WTC11 (cell line): ENCODE measurements at regions not wholly inside any gene's neighbourhood (a gene's known extent, or its start where the extent isn't known, plus 50 kb on each side); places are given as distances from the start of the nearest gene placed in this dataset.

Experiments used
- ATAC-seq: fragments of 200-7000 bp; cut with Tn5 transposase; 2 replicates; pipeline ENCODE4 v1.10.0; 2021; ENCODE audit warnings: mild to moderate bottlenecking, moderate library complexity
- CTCF ChIA-PET: fragments of 300-600 bp; sonication (Branson Sonifier 250); formaldehyde crosslinking; loops from one replicate; lab custom pipeline; 2021; ENCODE audit warnings: antibody characterized with exemption; lab: Charles Lee
- POLR2A ChIA-PET: fragments of 350-600 bp; sonication (Branson Sonifier 250); formaldehyde crosslinking; loops from one replicate; lab custom pipeline; 2021; ENCODE audit warnings: antibody characterized with exemption; lab: Charles Lee
- DNase-seq: peaks from one replicate; pipeline ENCODE4 v3.0.0; 2021; ENCODE audit warnings: low spot score
- H3K27ac Mint-ChIP-seq: 2 replicates; pipeline ENCODE4 v1.8.0; 2021; ENCODE audit warnings: mixed read lengths
- H3K27me3 Mint-ChIP-seq: 2 replicates; pipeline ENCODE4 v1.8.0; 2021; ENCODE audit warnings: low read depth, mild to moderate bottlenecking, moderate library complexity, mixed read lengths
- H3K36me3 Mint-ChIP-seq: 2 replicates; pipeline ENCODE4 v1.8.0; 2021; ENCODE audit warnings: mixed read lengths
- H3K4me1 Mint-ChIP-seq: 2 replicates; pipeline ENCODE4 v1.8.0; 2022; ENCODE audit warnings: mixed read lengths
- H3K4me3 Mint-ChIP-seq: 2 replicates; pipeline ENCODE4 v1.8.0; 2021; ENCODE audit warnings: mild to moderate bottlenecking, moderate library complexity, mixed read lengths
- H3K9me3 Mint-ChIP-seq: 2 replicates; pipeline ENCODE4 v1.8.0; 2021; ENCODE audit warnings: mixed read lengths
- CREB1 ChIP-seq: sonication (generic); formaldehyde crosslinking; IDR thresholded peaks from 2 replicates; pipeline ENCODE4 v1.8.0; 2023; ENCODE audit warnings: mild to moderate bottlenecking, missing genetic modification reagents
- FOXJ3 ChIP-seq: sonication (generic); formaldehyde crosslinking; IDR thresholded peaks from 2 replicates; pipeline ENCODE4 v1.9.0; 2021; ENCODE audit warnings: missing genetic modification reagents, mild to moderate bottlenecking, borderline replicate concordance
- MYBL2 ChIP-seq: sonication (generic); formaldehyde crosslinking; IDR thresholded peaks from 2 replicates; pipeline ENCODE4 v1.8.1; 2023; ENCODE audit warnings: mild to moderate bottlenecking, moderate library complexity, missing genetic modification reagents
- NFYB ChIP-seq: sonication (generic); formaldehyde crosslinking; conservative IDR thresholded peaks from 2 replicates; pipeline ENCODE4 v1.8.0; 2022; ENCODE audit warnings: low read depth, missing genetic modification reagents
- PRRX2 ChIP-seq: fragments of 250-450 bp; sonication (Bioruptor Pico); IDR thresholded peaks from 2 replicates; pipeline ENCODE4 v1.8.0; 2021; ENCODE audit warnings: mild to moderate bottlenecking
- SMAD3 ChIP-seq: sonication (generic); formaldehyde crosslinking; IDR thresholded peaks from 2 replicates; pipeline ENCODE4 v1.8.0; 2022; ENCODE audit warnings: missing genetic modification reagents, mild to moderate bottlenecking, borderline replicate concordance
- TCF7 ChIP-seq: sonication (generic); formaldehyde crosslinking; IDR thresholded peaks from 2 replicates; pipeline ENCODE4 v1.8.0; 2022; ENCODE audit warnings: mild to moderate bottlenecking, low read depth, missing genetic modification reagents, moderate library complexity
- TP53 ChIP-seq: sonication (generic); formaldehyde crosslinking; IDR thresholded peaks from 2 replicates; pipeline ENCODE4 v1.8.1; 2023; ENCODE audit warnings: mild to moderate bottlenecking, missing genetic modification reagents
- ZBTB43 ChIP-seq: sonication (generic); formaldehyde crosslinking; IDR thresholded peaks from 2 replicates; pipeline ENCODE4 v1.8.1; 2023; ENCODE audit warnings: mild to moderate bottlenecking, missing genetic modification reagents
- ZNF219 ChIP-seq: sonication (generic); formaldehyde crosslinking; IDR thresholded peaks from 2 replicates; pipeline ENCODE4 v1.8.0; 2023; ENCODE audit warnings: missing genetic modification reagents, mild to moderate bottlenecking, borderline replicate concordance
- ZNF232 ChIP-seq: sonication (generic); formaldehyde crosslinking; IDR thresholded peaks from 2 replicates; pipeline ENCODE4 v1.8.0; 2022; ENCODE audit warnings: mild to moderate bottlenecking, missing genetic modification reagents
- ZNF281 ChIP-seq: sonication (generic); formaldehyde crosslinking; IDR thresholded peaks from 2 replicates; pipeline ENCODE4 v1.8.0; 2023; ENCODE audit warnings: mild to moderate bottlenecking, missing genetic modification reagents
- ZNF317 ChIP-seq: sonication (generic); formaldehyde crosslinking; IDR thresholded peaks from 2 replicates; pipeline ENCODE4 v1.8.1; 2023; ENCODE audit warnings: low read depth, mild to moderate bottlenecking, moderate library complexity, missing genetic modification reagents, borderline replicate concordance
- ZNF396 ChIP-seq: fragments of 250-450 bp; sonication (Bioruptor Pico); IDR thresholded peaks from 2 replicates; pipeline ENCODE4 v1.8.0; 2021; ENCODE audit warnings: mild to moderate bottlenecking, moderate library complexity, borderline replicate concordance
- ZNF423 ChIP-seq: fragments of 250-450 bp; sonication (Bioruptor Pico); IDR thresholded peaks from 2 replicates; pipeline ENCODE4 v2.1.2; 2022; ENCODE audit warnings: mild to moderate bottlenecking, moderate library complexity
- ZSCAN18 ChIP-seq: fragments of 250-450 bp; sonication (Bioruptor Pico); IDR thresholded peaks from 2 replicates; pipeline ENCODE4 v2.1.2; 2022; ENCODE audit warnings: mild to moderate bottlenecking, moderate library complexity
- TF ChIP-seq, protein P1 (sequence below): sonication (generic); formaldehyde crosslinking; IDR thresholded peaks from 2 replicates; pipeline ENCODE4 v1.8.1; 2023; ENCODE audit warnings: mild to moderate bottlenecking, missing genetic modification reagents, borderline replicate concordance
- TF ChIP-seq, protein P2 (sequence below): sonication (generic); formaldehyde crosslinking; IDR thresholded peaks from 2 replicates; pipeline ENCODE4 v1.8.1; 2022; ENCODE audit warnings: mild to moderate bottlenecking, moderate library complexity, missing genetic modification reagents
- TF ChIP-seq, protein P3 (sequence below): fragments of 250-450 bp; sonication (Bioruptor Pico); IDR thresholded peaks from 2 replicates; pipeline ENCODE4 v1.9.0; 2021; ENCODE audit warnings: mild to moderate bottlenecking

DNA sequence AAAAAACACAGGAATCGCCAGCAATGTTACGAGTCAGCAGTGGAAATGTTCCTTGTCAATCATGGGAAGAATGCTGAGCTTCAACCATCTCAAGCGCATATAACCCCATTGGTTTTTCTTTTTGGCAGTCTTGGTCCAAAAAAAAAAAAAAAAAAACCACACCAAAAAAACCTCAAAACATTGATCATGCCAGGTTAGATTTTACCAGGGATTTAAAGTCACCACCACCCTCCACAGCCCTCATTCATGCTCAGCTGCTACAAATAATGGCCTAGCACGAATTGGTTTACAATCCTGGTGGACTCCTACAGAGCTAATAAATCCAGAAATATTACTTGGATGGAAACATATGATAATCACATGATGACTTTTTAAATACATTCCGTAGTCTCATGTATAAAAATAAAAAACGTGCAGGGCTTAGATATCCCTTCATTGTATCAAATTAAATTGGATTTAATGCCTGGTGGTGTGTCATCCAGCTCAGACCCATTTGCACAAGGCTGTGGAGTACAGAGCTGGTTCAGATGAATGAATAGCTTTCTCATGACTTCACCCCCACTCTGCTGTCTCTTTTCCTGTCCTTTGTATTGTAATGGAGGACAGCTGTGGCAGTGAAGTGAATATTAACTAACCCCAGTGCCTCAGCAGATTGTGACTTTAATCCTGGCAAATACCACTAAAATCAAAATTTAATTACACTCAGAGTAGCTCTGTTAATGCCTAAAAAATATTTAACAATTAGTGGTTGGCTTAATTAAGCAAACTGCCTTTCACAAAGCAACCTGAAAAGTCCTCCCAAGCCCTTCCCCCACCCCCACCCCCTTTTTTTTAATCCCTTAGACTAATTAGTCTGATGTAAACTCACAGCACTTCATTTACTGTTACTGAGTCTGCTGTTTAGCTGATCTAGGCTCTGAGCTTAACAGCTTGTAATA is 626.5 kb upstream of the ZNF608 start:
- peak overlapping the region; percentile 83 for H3K27ac Mint-ChIP-seq
- H3K4me3 Mint-ChIP-seq: peak overlapping the region; percentile 5
- CTCF ChIA-PET: interaction anchor here (0.6 to 1.6 kb wide), 4 partner anchors 9 to 640 kb away, joined by 3 read pairs; no protein-coding TSS in a partner anchor
- ATAC-seq (peak; percentile 93), DNase-seq (no peak)
- POLR2A ChIA-PET: interaction anchor here (0.7 to 1.1 kb wide), 3 partner anchors 22 to 1200 kb away, joined by 3 to 5 read pairs (median 4); no protein-coding TSS in a partner anchor
- H3K36me3 Mint-ChIP-seq: peaks cover 6% of the 10 kb centered on the region
- H3K4me1 Mint-ChIP-seq: peaks cover 71% of the 10 kb centered on the region
- H3K9me3 Mint-ChIP-seq: peaks cover 7% of the 10 kb centered on the region
- TF ChIP-seq PRRX2 (CRISPR knock-in tag) (no peak), FOXJ3 (CRISPR knock-in tag) (no peak), TCF7 (CRISPR knock-in tag) (no peak), ZNF281 (CRISPR knock-in tag) (0 out of 2 replicates have a peak, but pooled peaks have one; percentile 32), CREB1 (CRISPR knock-in tag) (no peak), ZNF396 (CRISPR knock-in tag) (no peak), ZNF423 (CRISPR knock-in tag) (no peak)
- TF ChIP-seq, protein P1, sequence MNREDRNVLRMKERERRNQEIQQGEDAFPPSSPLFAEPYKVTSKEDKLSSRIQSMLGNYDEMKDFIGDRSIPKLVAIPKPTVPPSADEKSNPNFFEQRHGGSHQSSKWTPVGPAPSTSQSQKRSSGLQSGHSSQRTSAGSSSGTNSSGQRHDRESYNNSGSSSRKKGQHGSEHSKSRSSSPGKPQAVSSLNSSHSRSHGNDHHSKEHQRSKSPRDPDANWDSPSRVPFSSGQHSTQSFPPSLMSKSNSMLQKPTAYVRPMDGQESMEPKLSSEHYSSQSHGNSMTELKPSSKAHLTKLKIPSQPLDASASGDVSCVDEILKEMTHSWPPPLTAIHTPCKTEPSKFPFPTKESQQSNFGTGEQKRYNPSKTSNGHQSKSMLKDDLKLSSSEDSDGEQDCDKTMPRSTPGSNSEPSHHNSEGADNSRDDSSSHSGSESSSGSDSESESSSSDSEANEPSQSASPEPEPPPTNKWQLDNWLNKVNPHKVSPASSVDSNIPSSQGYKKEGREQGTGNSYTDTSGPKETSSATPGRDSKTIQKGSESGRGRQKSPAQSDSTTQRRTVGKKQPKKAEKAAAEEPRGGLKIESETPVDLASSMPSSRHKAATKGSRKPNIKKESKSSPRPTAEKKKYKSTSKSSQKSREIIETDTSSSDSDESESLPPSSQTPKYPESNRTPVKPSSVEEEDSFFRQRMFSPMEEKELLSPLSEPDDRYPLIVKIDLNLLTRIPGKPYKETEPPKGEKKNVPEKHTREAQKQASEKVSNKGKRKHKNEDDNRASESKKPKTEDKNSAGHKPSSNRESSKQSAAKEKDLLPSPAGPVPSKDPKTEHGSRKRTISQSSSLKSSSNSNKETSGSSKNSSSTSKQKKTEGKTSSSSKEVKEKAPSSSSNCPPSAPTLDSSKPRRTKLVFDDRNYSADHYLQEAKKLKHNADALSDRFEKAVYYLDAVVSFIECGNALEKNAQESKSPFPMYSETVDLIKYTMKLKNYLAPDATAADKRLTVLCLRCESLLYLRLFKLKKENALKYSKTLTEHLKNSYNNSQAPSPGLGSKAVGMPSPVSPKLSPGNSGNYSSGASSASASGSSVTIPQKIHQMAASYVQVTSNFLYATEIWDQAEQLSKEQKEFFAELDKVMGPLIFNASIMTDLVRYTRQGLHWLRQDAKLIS (CRISPR knock-in tag): 0 out of 2 replicates have a peak, but pooled peaks have one; percentile 50
- no peaks in the 10 kb centered on the region for H3K27me3 Mint-ChIP-seq

- Mint-ChIP-seq H3K36me3 (no peaks in the 10 kb centered on the region), H3K9me3 (no peaks in the 10 kb centered on the region; the same call in 1 of the 2 replicates), H3K4me1 (peaks cover 64% of the 10 kb centered on the region), H3K27me3 (no peaks in the 10 kb centered on the region), H3K27ac (no peak overlapping the region), H3K4me3 (no peak overlapping the region)
- no peak for DNase-seq
- ChIA-PET CTCF (no interaction called here), POLR2A (no interaction called here)
- TF ChIP-seq ZNF317 (no peak), NFYB (CRISPR knock-in tag) (no peak), MYBL2 (CRISPR knock-in tag) (no peak), ZNF219 (CRISPR knock-in tag) (no peak), ZSCAN18 (CRISPR knock-in tag) (no peak), TP53 (CRISPR knock-in tag) (no peak), ZNF423 (CRISPR knock-in tag) (no peak), ZBTB43 (CRISPR knock-in tag) (no peak), SMAD3 (CRISPR knock-in tag) (no peak), ZNF232 (no peak)
- TF ChIP-seq, protein P2, sequence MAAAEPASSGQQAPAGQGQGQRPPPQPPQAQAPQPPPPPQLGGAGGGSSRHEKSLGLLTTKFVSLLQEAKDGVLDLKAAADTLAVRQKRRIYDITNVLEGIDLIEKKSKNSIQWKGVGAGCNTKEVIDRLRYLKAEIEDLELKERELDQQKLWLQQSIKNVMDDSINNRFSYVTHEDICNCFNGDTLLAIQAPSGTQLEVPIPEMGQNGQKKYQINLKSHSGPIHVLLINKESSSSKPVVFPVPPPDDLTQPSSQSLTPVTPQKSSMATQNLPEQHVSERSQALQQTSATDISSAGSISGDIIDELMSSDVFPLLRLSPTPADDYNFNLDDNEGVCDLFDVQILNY (CRISPR knock-in tag): no peak
- TF ChIP-seq, protein P3, sequence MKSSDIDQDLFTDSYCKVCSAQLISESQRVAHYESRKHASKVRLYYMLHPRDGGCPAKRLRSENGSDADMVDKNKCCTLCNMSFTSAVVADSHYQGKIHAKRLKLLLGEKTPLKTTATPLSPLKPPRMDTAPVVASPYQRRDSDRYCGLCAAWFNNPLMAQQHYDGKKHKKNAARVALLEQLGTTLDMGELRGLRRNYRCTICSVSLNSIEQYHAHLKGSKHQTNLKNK (CRISPR knock-in tag): no peak
- TF ChIP-seq, all 79 proteins: peak for 0
- ATAC-seq: no peak
Observed at GRCh38 chr5:125375143-125375542, 628.7 kb upstream of the ZNF608 start.
